ENCODE measurements at regions not wholly inside any gene's neighbourhood (a gene's known extent, or its start where the extent isn't known, plus 50 kb on each side); places are given as distances from the start of the nearest gene placed in this dataset.

- no peak overlapping the region for H3K4me3 Mint-ChIP-seq
- no peak overlapping the region for H3K4ac ChIP-seq (ENCODE audit: low read depth, low read length)
- H3K79me2 ChIP-seq (ENCODE audit: insufficient read depth, low read length) = no peaks in the 10 kb centered on the region
- H3K27ac ChIP-seq (ENCODE audit: insufficient read length, low read depth, low read length) = no peak overlapping the region
- no peak overlapping the region for H2BK5ac ChIP-seq (ENCODE audit: insufficient read length, low read length)
- H3K9me3 ChIP-seq (ENCODE audit: control insufficient read depth, low read depth, low read length) = no peaks in the 10 kb centered on the region
- no peak for DNase-seq
- no peak for TF ChIP-seq CTCF (conservative IDR thresholded peaks at IDR 0.05)
- H2BK12ac ChIP-seq (ENCODE audit: insufficient read length, low read depth, low read length) = no peak overlapping the region
- no peak overlapping the region for H2AFZ ChIP-seq (ENCODE audit: low read length)
- no peaks in the 10 kb centered on the region for H3K23me2 ChIP-seq (ENCODE audit: insufficient read length, low read depth, low read length, poor library complexity, severe bottlenecking)
- H3K4me1 Mint-ChIP-seq = 0 out of 4 replicates have a peak, but pooled peaks cover 0 to 2% of the 10 kb centered on the region in 2 experiments
- no peaks in the 10 kb centered on the region for H3K4me1 ChIP-seq (ENCODE audit: insufficient read depth, low read length)
- no peaks in the 10 kb centered on the region for H3K36me3 Mint-ChIP-seq (ENCODE audit: insufficient read depth in 1 of 3, low read depth in 3 of 3)
- no peak overlapping the region for H3T11ph ChIP-seq (ENCODE audit: low read length)
- no peak overlapping the region for H2BK120ac ChIP-seq (ENCODE audit: low read depth, low read length, poor library complexity, severe bottlenecking)
- H3K27me3 ChIP-seq (ENCODE audit: insufficient read depth, low read length) = no peaks in the 10 kb centered on the region
- H3K56ac ChIP-seq (ENCODE audit: insufficient read length, low read depth, low read length) = no peak overlapping the region
- no peak overlapping the region for H2BK20ac ChIP-seq (ENCODE audit: low read depth, low read length, poor library complexity, severe bottlenecking)
- H3K9me3 Mint-ChIP-seq = no peaks in the 10 kb centered on the region
- no peak overlapping the region for H3K18ac ChIP-seq (ENCODE audit: insufficient read length, low read depth, low read length)
- H3K9ac ChIP-seq (ENCODE audit: extremely low read depth, insufficient read length, low read length) = no peak overlapping the region
- H2AK5ac ChIP-seq (ENCODE audit: insufficient read length, low read length) = no peak overlapping the region
- no peak overlapping the region for H3K4me2 ChIP-seq (ENCODE audit: insufficient read depth, insufficient read length, low read length)
- H3K23ac ChIP-seq (ENCODE audit: insufficient read length, low read depth, low read length) = no peak overlapping the region
- no peak overlapping the region for H3K14ac ChIP-seq (ENCODE audit: insufficient read depth, low read length)
- H3K27me3 Mint-ChIP-seq (ENCODE audit: low read depth) = no peaks in the 10 kb centered on the region
- no peaks in the 10 kb centered on the region for H3K79me1 ChIP-seq (ENCODE audit: insufficient read depth, low read depth, low read length, poor library complexity, severe bottlenecking)
- no peak overlapping the region for H4K5ac ChIP-seq (ENCODE audit: insufficient read length, low read depth, low read length)
- no peak overlapping the region for H4K91ac ChIP-seq (ENCODE audit: insufficient read length, low read depth, low read length)
- no CpG with 5 or more reads among the region's 3 CpGs for WGBS (ENCODE audit: extremely low coverage, insufficient read length, low lambda C conversion rate)
- H2BK15ac ChIP-seq (ENCODE audit: low read depth, low read length) = no peak overlapping the region
- no peaks in the 10 kb centered on the region for H4K20me1 ChIP-seq (ENCODE audit: control insufficient read depth, insufficient read depth, insufficient read length)
- no peak overlapping the region for H3K27ac Mint-ChIP-seq
- no peak overlapping the region for H4K8ac ChIP-seq (replicated peaks; ENCODE audit: insufficient read length, low read depth, low read length)
Observed at GRCh38 chr9:13331320-13331719, 51.8 kb upstream of the MPDZ start.
